ENCODE measurements at regions not wholly inside any gene's neighbourhood (a gene's known extent, or its start where the extent isn't known, plus 50 kb on each side); places are given as distances from the start of the nearest gene placed in this dataset.

GRCh38 chr2:42864641-42865280 lies 72.4 kb upstream of the HAAO start:
- DNase-seq, result no peak

DNA sequence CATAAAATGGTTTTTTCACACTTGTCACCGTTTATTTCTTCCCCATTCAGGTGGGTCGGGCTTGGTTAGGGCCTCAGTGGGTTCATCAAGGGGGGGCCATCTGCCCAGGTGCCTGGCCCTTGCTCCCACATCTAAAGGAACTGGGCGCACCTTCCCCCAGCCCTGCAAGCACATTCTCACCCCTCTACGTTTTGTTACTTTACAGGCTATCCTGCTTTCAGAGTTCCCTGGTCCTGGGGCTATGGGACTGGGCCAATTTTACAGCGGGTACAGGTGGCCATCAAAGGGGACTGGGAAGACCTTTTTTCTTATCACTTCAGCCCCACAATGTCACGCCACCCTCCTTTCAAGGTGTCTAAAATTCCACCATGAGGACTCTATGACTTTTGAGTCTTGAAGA lies 71.8 kb upstream of the HAAO start:
- DNase-seq, result no peak

DNA sequence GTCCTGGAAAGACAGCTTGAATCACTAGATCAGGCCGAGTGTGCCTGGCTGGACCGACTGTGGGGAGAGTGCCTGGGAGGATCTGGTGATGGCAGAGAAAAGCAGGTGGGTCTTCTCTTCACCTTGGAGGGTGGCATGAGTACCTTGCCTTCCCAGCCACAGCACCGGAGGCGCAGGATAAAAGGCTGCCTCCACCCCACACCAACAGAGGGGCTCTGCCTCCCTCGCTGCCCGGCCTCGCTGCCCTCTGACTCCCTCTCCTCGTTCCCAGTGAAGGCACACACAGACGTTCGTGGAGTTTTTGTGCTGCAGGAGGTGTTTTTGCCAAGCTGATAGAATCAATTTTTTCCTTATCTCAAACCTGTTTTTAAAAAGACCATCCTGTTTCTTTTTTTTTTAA lies 71.4 kb upstream of the HAAO start:
- no peak for DNase-seq

DNA sequence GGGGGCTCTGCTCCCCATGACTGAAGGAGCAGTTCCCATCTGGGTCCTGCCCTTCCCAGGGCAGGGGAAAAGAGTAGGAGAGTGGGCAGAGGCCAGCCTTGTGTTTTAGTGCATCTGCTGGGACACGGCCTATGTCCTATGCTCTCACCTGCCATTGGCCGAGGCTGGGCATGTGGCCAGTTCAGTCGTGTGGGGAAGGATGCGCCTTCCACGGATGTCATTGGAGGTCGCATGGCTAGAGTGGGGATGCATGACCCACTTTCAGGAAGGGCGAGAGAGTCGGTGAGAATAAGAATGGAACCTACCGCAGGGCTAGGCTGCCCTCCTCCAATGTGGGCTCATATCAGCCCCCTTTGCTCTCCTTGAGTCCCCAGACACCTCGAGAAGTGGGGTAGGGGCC lies 70.9 kb upstream of the HAAO start:
- no peak for DNase-seq

DNA sequence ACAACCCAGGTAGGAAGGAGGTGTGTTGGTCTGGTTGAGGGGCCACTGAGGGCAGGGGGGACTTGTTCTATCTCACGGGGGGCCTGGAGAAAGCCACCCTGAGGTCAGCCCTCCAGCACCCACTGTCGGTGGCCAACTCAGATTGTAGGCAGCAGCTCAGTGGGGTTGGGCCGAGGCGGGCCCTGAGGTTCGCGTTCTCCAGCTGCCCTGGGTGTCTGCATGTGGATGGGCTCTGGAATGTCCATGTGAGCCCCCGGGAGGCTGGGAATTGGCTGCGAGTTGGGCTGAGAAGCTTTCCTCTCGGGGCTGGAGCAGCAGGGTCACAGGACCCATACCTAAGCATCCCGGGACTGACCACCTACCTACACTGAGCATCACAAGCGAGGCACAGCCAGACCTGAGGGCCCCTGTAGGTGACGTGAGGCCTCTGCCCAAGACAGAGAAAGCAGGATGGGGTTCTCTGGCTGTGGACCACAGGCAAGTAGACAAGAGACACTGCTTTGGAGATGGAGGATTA lies 70.3 kb upstream of the HAAO start:
- DNase-seq, result no peak

- DNase-seq, result no peak
Observed at GRCh38 chr2:42861321-42861720, 68.9 kb upstream of the HAAO start.

DNA sequence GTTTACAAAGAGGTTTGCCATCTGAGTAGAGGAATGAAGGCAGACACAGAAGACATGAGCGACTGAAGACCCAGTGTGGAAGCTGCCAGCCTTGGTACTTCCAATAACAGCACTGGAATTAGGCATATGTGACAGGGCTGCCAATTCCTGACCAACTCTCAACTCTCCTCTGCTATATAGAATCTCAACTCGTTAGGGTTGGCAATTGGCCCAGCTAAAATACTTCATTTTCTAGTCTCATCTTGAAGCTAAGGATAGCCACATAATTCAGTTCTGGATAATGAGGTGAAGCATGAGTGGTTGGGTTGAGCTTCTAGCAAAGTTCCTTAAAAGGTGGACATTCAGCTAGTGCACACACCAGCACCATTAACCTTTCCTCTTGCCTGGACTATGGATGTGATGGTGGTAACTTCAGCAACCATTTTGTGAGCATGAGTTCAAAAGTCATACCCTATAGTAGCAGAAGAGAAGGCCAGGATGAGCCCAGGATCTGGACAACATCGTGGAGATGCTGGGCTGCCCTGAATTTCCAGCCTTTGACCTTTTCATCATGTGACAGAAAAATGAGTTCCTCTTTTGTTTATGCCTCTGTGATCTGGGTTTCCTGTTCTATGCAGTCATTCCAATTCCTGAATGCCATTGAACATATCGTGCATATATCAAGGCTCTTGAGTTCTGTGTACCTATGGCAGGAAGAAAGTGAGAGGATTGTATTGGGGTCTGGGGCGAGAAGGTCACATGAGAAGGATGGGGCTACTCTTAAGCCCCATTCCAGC lies 68.1 kb upstream of the HAAO start:
- no peak for DNase-seq

- no peak for DNase-seq
Observed at GRCh38 chr2:42859791-42860190, 67.4 kb upstream of the HAAO start.

- peak; percentile 87 to 89 for DNase-seq
Observed at GRCh38 chr2:42859006-42859552, 66.7 kb upstream of the HAAO start.

GRCh38 chr2:42858140-42859005 lies 66.0 kb upstream of the HAAO start:
- no peak for DNase-seq

DNA sequence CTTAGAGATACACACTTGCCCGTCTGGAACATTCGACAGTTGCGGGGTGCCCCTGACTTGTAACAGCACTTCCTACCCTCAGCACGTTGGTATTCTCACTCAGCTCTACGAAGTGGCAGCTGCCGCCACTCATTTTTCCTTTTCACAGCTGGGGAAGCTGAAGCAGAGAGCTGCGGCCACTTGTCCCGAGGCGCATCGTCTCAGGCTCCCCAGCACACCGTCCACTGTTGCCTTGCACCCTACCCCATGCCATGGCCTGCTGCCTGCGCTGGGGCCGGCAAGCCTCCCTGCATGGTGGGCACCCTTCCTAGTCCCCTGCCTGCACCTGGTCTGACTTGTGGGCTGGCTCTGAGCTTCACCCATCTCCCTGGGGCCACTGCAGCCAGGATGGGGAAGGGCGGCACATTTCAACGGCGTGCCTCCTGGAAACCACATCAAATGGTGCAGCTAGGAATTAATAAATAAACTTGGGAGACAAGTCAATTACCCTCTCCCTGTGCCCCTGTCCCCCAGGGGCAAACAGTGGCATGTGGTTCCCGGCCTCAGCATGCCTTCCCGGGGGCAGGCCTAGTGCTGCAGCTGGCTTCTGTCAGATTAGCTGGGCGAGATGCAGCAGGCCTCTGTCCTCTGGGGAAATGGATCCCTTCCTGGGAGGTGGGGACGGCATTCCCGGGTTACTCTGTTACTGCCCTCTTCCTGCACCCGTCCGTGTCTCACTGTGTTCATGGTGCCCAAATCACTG lies 64.7 kb upstream of the HAAO start:
- DNase-seq, result no peak

DNA sequence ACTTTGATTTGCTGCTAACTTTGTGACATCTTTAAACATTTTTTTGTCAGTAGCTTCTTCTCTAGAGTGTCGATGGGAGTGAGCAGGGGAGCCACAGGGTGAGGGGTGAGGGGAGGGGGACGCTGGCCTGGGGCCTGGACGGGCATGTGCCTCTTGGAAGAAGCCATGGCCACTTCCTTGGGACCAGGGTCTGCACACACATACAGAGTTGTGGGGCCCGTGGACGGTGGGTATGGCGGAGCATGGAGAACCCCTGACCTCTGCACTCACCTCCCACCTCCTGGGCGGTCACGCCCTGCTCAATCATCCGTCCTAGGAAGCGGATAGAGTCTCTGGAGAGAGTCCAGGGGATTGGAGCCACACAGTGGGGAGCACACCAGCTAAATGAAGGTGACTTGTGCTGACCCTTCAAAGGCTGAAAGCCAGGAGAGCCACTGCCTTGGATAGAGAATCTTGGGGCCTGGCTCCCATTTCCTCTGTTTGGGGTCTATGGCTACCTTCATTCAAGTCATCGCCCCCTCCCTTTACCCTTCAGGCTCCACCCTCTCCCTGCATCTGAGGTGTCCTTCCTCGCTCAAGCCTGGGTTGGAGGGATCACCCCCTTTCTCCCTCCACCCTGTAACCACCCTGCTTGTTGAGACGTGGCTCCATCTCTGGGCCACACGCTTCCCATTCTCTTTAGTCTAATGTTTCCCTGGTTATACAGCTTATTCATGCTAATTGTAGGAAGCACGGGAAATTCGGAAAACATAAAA lies 63.9 kb upstream of the HAAO start:
- DNase-seq, result no peak

DNA sequence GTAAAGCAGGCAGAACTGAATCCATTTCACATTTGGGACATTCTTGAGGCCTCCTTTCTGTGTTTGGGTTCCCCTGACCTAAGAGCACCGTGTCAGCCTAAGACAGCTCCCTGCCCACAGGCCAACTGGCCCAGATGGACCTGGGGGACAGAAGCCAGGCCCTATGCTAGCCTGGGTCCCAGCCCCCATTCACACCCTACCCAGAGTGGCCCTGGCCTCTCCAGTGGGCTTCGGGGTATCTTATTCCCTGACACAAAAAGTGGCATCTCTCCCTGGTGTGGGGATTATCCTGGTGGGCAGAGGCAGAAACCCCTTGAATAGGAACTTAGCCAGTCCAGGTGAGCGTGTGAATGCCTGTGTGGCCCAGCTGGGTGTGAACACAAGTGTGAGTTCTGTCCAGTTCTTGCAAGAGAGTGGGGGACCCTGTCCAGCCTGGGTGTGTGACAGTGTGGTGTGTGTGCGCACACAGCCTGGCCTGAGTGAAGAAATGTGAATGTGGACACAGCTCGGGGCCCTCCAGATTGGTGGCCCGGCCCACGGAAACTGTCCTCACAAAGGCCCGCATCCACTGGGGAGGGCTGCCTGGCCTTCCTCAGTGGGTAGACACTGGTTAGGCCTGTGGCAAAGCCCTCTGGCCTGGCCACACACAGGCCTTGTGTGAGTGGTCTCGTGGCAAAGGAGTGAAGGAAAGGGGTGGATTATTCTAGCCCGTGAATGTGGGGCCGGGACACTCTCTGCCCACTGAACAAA lies 63.0 kb upstream of the HAAO start:
- DNase-seq, result no peak

GRCh38 chr2:42854207-42854818 lies 61.9 kb upstream of the HAAO start:
- no peak for DNase-seq

DNA sequence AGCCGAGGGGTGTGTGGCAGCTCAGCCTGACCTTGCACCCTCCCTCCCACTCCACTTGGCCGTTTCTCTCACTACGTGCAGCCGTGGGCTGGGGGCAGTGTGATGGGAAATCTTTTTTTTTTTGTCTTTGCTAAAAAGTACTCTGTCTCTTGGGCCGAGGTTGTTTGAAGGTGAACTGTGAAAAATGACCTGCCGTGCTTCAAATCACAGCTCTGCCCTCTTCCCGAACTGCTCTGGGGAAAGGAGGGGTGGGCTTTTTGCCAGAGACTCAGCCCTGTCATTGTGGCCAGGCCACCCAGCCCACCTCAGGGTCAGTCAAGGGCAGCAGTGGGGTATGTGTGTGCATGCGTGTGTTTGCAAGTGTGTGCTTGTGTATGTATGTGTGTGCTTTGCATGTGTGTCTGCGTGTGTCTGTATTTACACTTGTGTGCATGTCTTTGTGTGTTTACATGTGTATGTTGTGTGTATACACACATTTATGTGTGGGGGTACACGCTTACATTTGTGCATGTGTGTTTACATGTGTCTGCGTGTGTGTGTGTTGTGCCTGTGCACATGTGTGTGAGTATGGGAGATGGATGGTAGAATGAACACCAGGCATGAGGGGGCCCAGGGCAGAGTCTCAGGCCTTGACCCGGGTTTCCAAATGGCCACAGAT lies 61.3 kb upstream of the HAAO start:
- no peak for DNase-seq

GRCh38 chr2:42852798-42853197 lies 60.4 kb upstream of the HAAO start:
- DNase-seq, result no peak

GRCh38 chr2:42851740-42852250 lies 59.4 kb upstream of the HAAO start:
- no peak for DNase-seq

- DNase-seq, result no peak
Observed at GRCh38 chr2:42851186-42851585, 58.8 kb upstream of the HAAO start.

DNA sequence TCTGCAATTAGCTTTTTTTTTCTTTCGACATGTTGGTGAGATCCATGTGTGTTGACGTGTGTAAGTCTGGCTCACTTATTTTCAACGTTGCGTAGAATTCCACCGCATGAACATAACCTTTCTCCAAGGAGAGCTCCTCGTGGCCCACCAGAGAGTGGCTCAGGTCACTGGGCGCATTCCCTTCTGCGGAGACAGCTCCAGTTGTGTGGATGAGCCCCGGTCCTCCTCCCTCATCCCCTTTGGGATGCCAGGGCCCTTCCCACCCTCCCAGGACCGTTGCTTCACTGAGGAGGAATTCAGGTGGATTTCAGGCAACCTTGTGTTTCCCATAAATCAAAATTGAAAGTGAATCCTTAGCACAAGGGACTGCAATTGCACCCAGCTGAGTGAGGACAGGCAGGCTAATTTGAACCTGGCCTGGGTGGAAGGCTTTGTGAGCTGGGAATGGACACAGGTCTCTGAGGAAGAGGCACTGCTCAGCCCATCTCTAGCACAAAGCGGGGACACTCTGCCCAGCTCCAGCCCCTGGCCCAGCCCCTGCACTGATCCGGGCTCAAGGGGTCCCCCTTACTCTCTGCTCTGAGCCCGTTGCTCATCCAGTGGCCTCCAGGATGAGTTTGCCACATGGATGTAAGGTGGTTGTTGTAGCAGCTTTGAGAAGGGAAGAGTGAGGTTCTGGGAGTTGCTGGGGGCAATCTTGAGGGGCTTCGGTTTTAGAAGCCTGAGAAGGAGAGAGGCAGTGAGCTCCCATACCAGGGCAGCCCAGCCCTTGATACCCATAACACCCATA lies 57.8 kb upstream of the HAAO start:
- DNase-seq, result no peak

Data from activated T-cell treated with anti-CD3 and anti-CD28 coated beads, Interleukin-2, amount 50 U/mL, for 48 hours (primary cell).